A549 (cell line): ENCODE measurements at regions not wholly inside any gene's neighbourhood (a gene's known extent, or its start where the extent isn't known, plus 50 kb on each side); places are given as distances from the start of the nearest gene placed in this dataset.

Source experiments
- CHD4 ChIP-seq: fragments of 200-600 bp; sonication (generic); IDR thresholded peaks from 2 replicates; pipeline ENCODE4 v1.6.1; 2016; ENCODE audit warnings: antibody characterized with exemption, mild to moderate bottlenecking, borderline replicate concordance
- CTCF ChIP-seq: fragments of >200 bp; sonication (Bioruptor Twin); formaldehyde crosslinking; IDR thresholded peaks from 3 replicates; pipeline ENCODE4 v1.5.1; 2016
- EHMT2 ChIP-seq: fragments of 200-600 bp; sonication (generic); IDR thresholded peaks from 2 replicates; pipeline ENCODE4 v1.6.1; 2016; ENCODE audit warnings: antibody characterized with exemption, low read depth, mild to moderate bottlenecking, moderate library complexity
- EP300 ChIP-seq, 2 experiments: fragments of >200 bp; sonication (Bioruptor Twin); formaldehyde crosslinking; IDR thresholded peaks; 2 replicates in 1 of 2; 3 replicates in 1 of 2; pipeline ENCODE4 v1.6.1; 2016 to 2017
- HMGXB4 ChIP-seq: fragments of 250-450 bp; sonication (Bioruptor Pico); IDR thresholded peaks from 2 replicates; pipeline ENCODE4 v1.5.0; 2021; ENCODE audit warnings: mild to moderate bottlenecking, moderate library complexity, borderline replicate concordance
- POLR2A ChIP-seq: IDR thresholded peaks from 2 replicates; pipeline ENCODE4 v1.6.1; 2012; ENCODE audit warnings: mild to moderate bottlenecking, low read length
- RFX5 ChIP-seq: fragments of 450-650 bp; IDR thresholded peaks from 2 replicates; pipeline ENCODE4 v1.7.1; 2014; ENCODE audit warnings: antibody characterized with exemption, mild to moderate bottlenecking, moderate library complexity
- USF2 ChIP-seq: fragments of 450-650 bp; IDR thresholded peaks from 2 replicates; pipeline ENCODE4 v1.6.1; 2014; ENCODE audit warnings: antibody characterized with exemption

GRCh38 chr5:163772644-163773043, 267.2 kb downstream of the MAT2B start:
- TF ChIP-seq CTCF (no peak), USF2 (no peak), RFX5 (no peak), HMGXB4 (CRISPR knock-in tag) (no peak), POLR2A (no peak), EHMT2 (no peak), CHD4 (no peak), EP300 (IDR thresholded peaks at IDR 0.05) (no peak)
